ENCODE measurements at regions not wholly inside any gene's neighbourhood (a gene's known extent, or its start where the extent isn't known, plus 50 kb on each side); places are given as distances from the start of the nearest gene placed in this dataset.
"Not testable (repeated sequence)": the region's sequence is repeated elsewhere in the genome, so short reads cannot be mapped to it uniquely, and the experiment has no call there.

GRCh38 chr3:151604891-151605290, 128.8 kb upstream of the AADACL2 start:
- no peak for DNase-seq
- in situ Hi-C loops (cut with HindIII; ENCODE audit: low pct_ligation_motif_present, low pct_unique_long_range_greater_than_20kb, low sequenced_read_pairs) = no loop called here

GRCh38 chr3:151600783-151601182, 132.9 kb upstream of the AADACL2 start:
- in situ Hi-C loops (cut with HindIII; ENCODE audit: low pct_ligation_motif_present, low pct_unique_long_range_greater_than_20kb, low sequenced_read_pairs) = no loop called here
- DNase-seq = no peak

- in situ Hi-C loops (cut with HindIII; ENCODE audit: low pct_ligation_motif_present, low pct_unique_long_range_greater_than_20kb, low sequenced_read_pairs) = no loop called here
- DNase-seq = no peak
Observed at GRCh38 chr3:151599103-151599672, 134.5 kb upstream of the AADACL2 start.

GRCh38 chr3:151596940-151597339, 136.1 kb upstream of the IGSF10 start:
- DNase-seq = no peak
- in situ Hi-C loops (cut with HindIII; ENCODE audit: low pct_ligation_motif_present, low pct_unique_long_range_greater_than_20kb, low sequenced_read_pairs) = no loop called here

GRCh38 chr3:151593928-151594327, 133.1 kb upstream of the IGSF10 start:
- in situ Hi-C loops (cut with HindIII; ENCODE audit: low pct_ligation_motif_present, low pct_unique_long_range_greater_than_20kb, low sequenced_read_pairs) = no loop called here
- no peak for DNase-seq

GRCh38 chr3:151592287-151592686, 131.4 kb upstream of the IGSF10 start:
- DNase-seq = no peak

GRCh38 chr3:151591441-151591840, 130.6 kb upstream of the IGSF10 start:
- in situ Hi-C loops (cut with HindIII; ENCODE audit: low pct_ligation_motif_present, low pct_unique_long_range_greater_than_20kb, low sequenced_read_pairs) = no loop called here
- no peak for DNase-seq

More at GRCh38 chr3:151592287-151592686, 131.4 kb upstream of the IGSF10 start:
- in situ Hi-C loops (cut with HindIII; ENCODE audit: low pct_ligation_motif_present, low pct_unique_long_range_greater_than_20kb, low sequenced_read_pairs) = no loop called here

GRCh38 chr3:151589311-151589710, 128.4 kb upstream of the IGSF10 start:
- DNase-seq = no peak
- in situ Hi-C loops (cut with HindIII; ENCODE audit: low pct_ligation_motif_present, low pct_unique_long_range_greater_than_20kb, low sequenced_read_pairs) = no loop called here

- DNase-seq; in situ Hi-C loops (cut with HindIII; ENCODE audit: low pct_ligation_motif_present, low pct_unique_long_range_greater_than_20kb, low sequenced_read_pairs): not testable (repeated sequence)
Observed at GRCh38 chr3:151587659-151588058, 126.8 kb upstream of the IGSF10 start.

- no peak for DNase-seq
- in situ Hi-C loops (cut with HindIII; ENCODE audit: low pct_ligation_motif_present, low pct_unique_long_range_greater_than_20kb, low sequenced_read_pairs) = no loop called here
Observed at GRCh38 chr3:151584566-151584965, 123.7 kb upstream of the IGSF10 start.

GRCh38 chr3:151581035-151581434, 120.2 kb upstream of the IGSF10 start:
- in situ Hi-C loops (cut with HindIII; ENCODE audit: low pct_ligation_motif_present, low pct_unique_long_range_greater_than_20kb, low sequenced_read_pairs) = no loop called here
- no peak for DNase-seq

- no peak for DNase-seq
Observed at GRCh38 chr3:151580591-151580990, 119.7 kb upstream of the IGSF10 start.

GRCh38 chr3:151579571-151580270, 118.9 kb upstream of the IGSF10 start:
- in situ Hi-C loops (cut with HindIII; ENCODE audit: low pct_ligation_motif_present, low pct_unique_long_range_greater_than_20kb, low sequenced_read_pairs) = no loop called here
- DNase-seq = no peak

More at GRCh38 chr3:151580591-151580990, 119.7 kb upstream of the IGSF10 start:
- in situ Hi-C loops (cut with HindIII; ENCODE audit: low pct_ligation_motif_present, low pct_unique_long_range_greater_than_20kb, low sequenced_read_pairs) = no loop called here

- no peak for DNase-seq
- in situ Hi-C loops (cut with HindIII; ENCODE audit: low pct_ligation_motif_present, low pct_unique_long_range_greater_than_20kb, low sequenced_read_pairs) = no loop called here
Observed at GRCh38 chr3:151578495-151578894, 117.6 kb upstream of the IGSF10 start.

GRCh38 chr3:151576511-151577137, 115.8 kb upstream of the IGSF10 start:
- no peak for DNase-seq
- in situ Hi-C loops (cut with HindIII; ENCODE audit: low pct_ligation_motif_present, low pct_unique_long_range_greater_than_20kb, low sequenced_read_pairs) = no loop called here

GRCh38 chr3:151568184-151568583, 107.3 kb upstream of the IGSF10 start:
- in situ Hi-C loops (cut with HindIII; ENCODE audit: low pct_ligation_motif_present, low pct_unique_long_range_greater_than_20kb, low sequenced_read_pairs) = no loop called here
- no peak for DNase-seq

- DNase-seq = no peak
- in situ Hi-C loops (cut with HindIII; ENCODE audit: low pct_ligation_motif_present, low pct_unique_long_range_greater_than_20kb, low sequenced_read_pairs) = no loop called here
Observed at GRCh38 chr3:151567477-151567876, 106.6 kb upstream of the IGSF10 start.

GRCh38 chr3:151564261-151564660, 103.4 kb upstream of the IGSF10 start:
- DNase-seq = no peak
- in situ Hi-C loops (cut with HindIII; ENCODE audit: low pct_ligation_motif_present, low pct_unique_long_range_greater_than_20kb, low sequenced_read_pairs) = no loop called here

GRCh38 chr3:151563305-151563704, 102.4 kb upstream of the IGSF10 start:
- no peak for DNase-seq
- in situ Hi-C loops (cut with HindIII; ENCODE audit: low pct_ligation_motif_present, low pct_unique_long_range_greater_than_20kb, low sequenced_read_pairs) = no loop called here

- DNase-seq = no peak
- in situ Hi-C loops (cut with HindIII; ENCODE audit: low pct_ligation_motif_present, low pct_unique_long_range_greater_than_20kb, low sequenced_read_pairs) = no loop called here
Observed at GRCh38 chr3:151562891-151563290, 102.0 kb upstream of the IGSF10 start.

All from ACHN (cell line).